HepG2 (cell line): ENCODE measurements at regions not wholly inside any gene's neighbourhood (a gene's known extent, or its start where the extent isn't known, plus 50 kb on each side); places are given as distances from the start of the nearest gene placed in this dataset.

Experiments
- ARNT ChIP-seq: fragments of 450-650 bp; IDR thresholded peaks from 2 replicates; pipeline ENCODE4 v1.6.1; 2017
- ATF3 ChIP-seq: sonication (generic); formaldehyde crosslinking; IDR thresholded peaks from 2 replicates; pipeline ENCODE4 v1.4.0; 2020; ENCODE audit warnings: missing genetic modification reagents
- ATF4 ChIP-seq, 2 experiments: fragments of 450-650 bp in 1 of 2; sonication (generic) in 1 of 2; formaldehyde crosslinking; IDR thresholded peaks; 2 replicates each; pipeline versions ENCODE4 v1.5.0 to v1.8.0; 2020 to 2022; ENCODE audit warnings: mild to moderate bottlenecking in 1 of 2, missing genetic modification reagents in 1 of 2
- FOXP1 ChIP-seq, 2 experiments: fragments of 450-650 bp in 1 of 2; IDR thresholded peaks; 2 replicates each; pipeline ENCODE4 v1.6.1; 2017 to 2018; ENCODE audit warnings: antibody characterized with exemption in 1 of 2
- GMEB1 ChIP-seq: sonication (generic); formaldehyde crosslinking; IDR thresholded peaks from 2 replicates; pipeline ENCODE4 v1.5.1; 2020; ENCODE audit warnings: missing genetic modification reagents, mild to moderate bottlenecking, borderline replicate concordance
- HDAC6 ChIP-seq: fragments of 200-600 bp; sonication (generic); IDR thresholded peaks from 2 replicates; pipeline ENCODE4 v1.7.0; 2017; ENCODE audit warnings: mild to moderate bottlenecking, antibody characterized with exemption, low read length, low read depth
- HMGXB4 ChIP-seq, 2 experiments: sonication (generic) in 1 of 2; formaldehyde crosslinking in 1 of 2; IDR thresholded peaks; 2 replicates each; pipeline versions ENCODE4 v1.4.0 to v1.6.1; 2018 to 2020; ENCODE audit warnings: missing genetic modification reagents in 2 of 2, borderline replicate concordance in 1 of 2, low read depth in 1 of 2, mild to moderate bottlenecking in 1 of 2, missing biosample characterization in 1 of 2
- MED13 ChIP-seq: sonication (generic); formaldehyde crosslinking; IDR thresholded peaks from 2 replicates; pipeline ENCODE4 v1.5.0; 2020; ENCODE audit warnings: missing genetic modification reagents
- MTF2 ChIP-seq: sonication (generic); formaldehyde crosslinking; IDR thresholded peaks from 2 replicates; pipeline ENCODE4 v1.5.0; 2020; ENCODE audit warnings: missing genetic modification reagents, borderline replicate concordance
- PRMT3 ChIP-seq: sonication (generic); formaldehyde crosslinking; IDR thresholded peaks from 2 replicates; pipeline ENCODE4 v1.8.1; 2022; ENCODE audit warnings: low read depth, mild to moderate bottlenecking, moderate library complexity, missing genetic modification reagents, borderline replicate concordance
- RCOR2 ChIP-seq: IDR thresholded peaks from 2 replicates; pipeline ENCODE4 v1.6.1; 2016; ENCODE audit warnings: missing biosample characterization, missing genetic modification reagents
- SAFB2 ChIP-seq: sonication (generic); formaldehyde crosslinking; IDR thresholded peaks from 2 replicates; pipeline ENCODE4 v1.5.1; 2020; ENCODE audit warnings: missing genetic modification reagents, low read depth, mild to moderate bottlenecking, borderline replicate concordance
- SKI ChIP-seq: fragments of 450-650 bp; IDR thresholded peaks from one replicate; pipeline ENCODE4 v1.6.1; 2018; ENCODE audit warnings: mild to moderate bottlenecking; ENCODE audit not compliant: partially characterized antibody
- USF2 ChIP-seq, 2 experiments: sonication (generic) in 1 of 2; formaldehyde crosslinking in 1 of 2; IDR thresholded peaks; 2 replicates each; pipeline versions ENCODE4 v1.5.1 to v1.6.1; 2011 to 2020; ENCODE audit warnings: borderline replicate concordance in 1 of 2, low read depth in 1 of 2, low read length in 1 of 2, mild to moderate bottlenecking in 1 of 2, missing genetic modification reagents in 1 of 2, moderate library complexity in 1 of 2
- ZBTB1 ChIP-seq: sonication (generic); formaldehyde crosslinking; IDR thresholded peaks from 2 replicates; pipeline ENCODE4 v1.4.0; 2020; ENCODE audit warnings: missing genetic modification reagents, borderline replicate concordance
- ZNF224 ChIP-seq: sonication (generic); formaldehyde crosslinking; IDR thresholded peaks from 2 replicates; pipeline ENCODE4 v1.5.0; 2020; ENCODE audit warnings: mild to moderate bottlenecking, missing genetic modification reagents
- ZNF3 ChIP-seq: IDR thresholded peaks from 2 replicates; pipeline ENCODE4 v1.7.0; 2017; ENCODE audit warnings: inconsistent platforms
- ZNF781 ChIP-seq: sonication (generic); formaldehyde crosslinking; IDR thresholded peaks from 2 replicates; pipeline ENCODE4 v1.5.1; 2020; ENCODE audit warnings: borderline replicate concordance, mild to moderate bottlenecking, missing genetic modification reagents; ENCODE audit errors: not compliant biosample characterization
- ZNF839 ChIP-seq: sonication (generic); formaldehyde crosslinking; IDR thresholded peaks from 2 replicates; pipeline ENCODE4 v1.4.0; 2020; ENCODE audit warnings: missing genetic modification reagents, mild to moderate bottlenecking, borderline replicate concordance

GRCh38 chr3:30476368-30477084 is 129.9 kb upstream of the TGFBR2 start (continued):
- TF ChIP-seq GMEB1: no peak
- no peak for TF ChIP-seq ZNF224 (CRISPR knock-in tag)
- no peak for TF ChIP-seq ZBTB1 (CRISPR knock-in tag)
- TF ChIP-seq HMGXB4 (CRISPR knock-in tag; IDR thresholded peaks at IDR 0.05; ENCODE audit: borderline replicate concordance in 1 of 2, low read depth in 1 of 2): no peak
- no peak for TF ChIP-seq FOXP1 (IDR thresholded peaks at IDR 0.05)
- peak; percentile 75 for TF ChIP-seq FOXP1 (CRISPR knock-in tag; IDR thresholded peaks at IDR 0.05)
- 0 out of 2 replicates have a peak, but pooled peaks have one; percentile 21 for TF ChIP-seq RCOR2 (CRISPR knock-in tag)
- TF ChIP-seq HDAC6: no peak
- no peak for TF ChIP-seq MED13 (CRISPR knock-in tag)
- no peak for TF ChIP-seq PRMT3 (CRISPR knock-in tag)
- TF ChIP-seq ZNF839: no peak
- TF ChIP-seq ZNF781 (CRISPR knock-in tag): no peak
- no peak for TF ChIP-seq SAFB2 (CRISPR knock-in tag)
- TF ChIP-seq ARNT: no peak
- TF ChIP-seq MTF2 (CRISPR knock-in tag): no peak
- TF ChIP-seq SKI: peak; percentile 52
- no peak for TF ChIP-seq ZNF3 (CRISPR knock-in tag)
- no peak for TF ChIP-seq USF2 (IDR thresholded peaks at IDR 0.05; ENCODE audit: low read depth, low read length)
- TF ChIP-seq USF2 (CRISPR knock-in tag; IDR thresholded peaks at IDR 0.05; ENCODE audit: borderline replicate concordance): no peak
- peak in 1 of 2 experiments; percentile 76; a peak in 2 of 4 replicates for TF ChIP-seq ATF4 (CRISPR knock-in tag; IDR thresholded peaks at IDR 0.05)
- TF ChIP-seq ATF3 (CRISPR knock-in tag): peak; percentile 33; the same call in 1 of the 2 replicates
